Gastroesophageal sphincter (tissue), 3 donors: ENCODE measurements at regions not wholly inside any gene's neighbourhood (a gene's known extent, or its start where the extent isn't known, plus 50 kb on each side); places are given as distances from the start of the nearest gene placed in this dataset.

Source experiments
- POLR2AphosphoS5 ChIP-seq: sonication (generic); formaldehyde crosslinking; IDR thresholded peaks from one replicate; pipeline ENCODE4 v1.6.1; 2017; ENCODE audit warnings: antibody characterized with exemption
- TF ChIP-seq, protein P1 (sequence below), 4 experiments: fragments of 200-600 bp in 2 of 4; fragments of 450-650 bp in 2 of 4; sonication (generic) in 1 of 4; IDR thresholded peaks; one replicate each; pipeline ENCODE4 v1.5.1; 2017 to 2019; ENCODE audit warnings: antibody characterized with exemption in 4 of 4, mild to moderate bottlenecking in 2 of 4, moderate library complexity in 2 of 4

DNA sequence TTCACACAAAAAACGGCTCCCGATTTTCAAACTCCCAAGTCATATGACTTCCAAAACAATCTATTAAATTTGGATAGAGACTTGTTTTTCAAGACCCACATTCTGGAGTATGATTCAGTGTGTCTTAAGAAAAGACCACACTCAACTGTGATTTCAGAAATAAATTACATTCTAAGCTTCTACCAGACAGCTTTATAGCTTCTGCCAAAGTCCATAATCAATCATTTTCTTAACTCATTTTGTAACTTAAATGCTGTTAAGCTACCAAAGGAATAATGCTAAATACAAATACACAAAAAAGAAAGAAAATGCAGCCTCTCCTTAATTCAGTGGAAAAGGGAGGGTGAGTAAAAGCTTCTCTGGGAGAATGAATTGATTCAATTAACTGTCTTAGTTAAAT lies 192.3 kb upstream of the P2RY1 start:
- TF ChIP-seq, protein P1, sequence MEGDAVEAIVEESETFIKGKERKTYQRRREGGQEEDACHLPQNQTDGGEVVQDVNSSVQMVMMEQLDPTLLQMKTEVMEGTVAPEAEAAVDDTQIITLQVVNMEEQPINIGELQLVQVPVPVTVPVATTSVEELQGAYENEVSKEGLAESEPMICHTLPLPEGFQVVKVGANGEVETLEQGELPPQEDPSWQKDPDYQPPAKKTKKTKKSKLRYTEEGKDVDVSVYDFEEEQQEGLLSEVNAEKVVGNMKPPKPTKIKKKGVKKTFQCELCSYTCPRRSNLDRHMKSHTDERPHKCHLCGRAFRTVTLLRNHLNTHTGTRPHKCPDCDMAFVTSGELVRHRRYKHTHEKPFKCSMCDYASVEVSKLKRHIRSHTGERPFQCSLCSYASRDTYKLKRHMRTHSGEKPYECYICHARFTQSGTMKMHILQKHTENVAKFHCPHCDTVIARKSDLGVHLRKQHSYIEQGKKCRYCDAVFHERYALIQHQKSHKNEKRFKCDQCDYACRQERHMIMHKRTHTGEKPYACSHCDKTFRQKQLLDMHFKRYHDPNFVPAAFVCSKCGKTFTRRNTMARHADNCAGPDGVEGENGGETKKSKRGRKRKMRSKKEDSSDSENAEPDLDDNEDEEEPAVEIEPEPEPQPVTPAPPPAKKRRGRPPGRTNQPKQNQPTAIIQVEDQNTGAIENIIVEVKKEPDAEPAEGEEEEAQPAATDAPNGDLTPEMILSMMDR (IDR thresholded peaks at IDR 0.05): no peak
- TF ChIP-seq POLR2AphosphoS5: no peak
